Daoy (cell line): ENCODE measurements at regions not wholly inside any gene's neighbourhood (a gene's known extent, or its start where the extent isn't known, plus 50 kb on each side); places are given as distances from the start of the nearest gene placed in this dataset.

ENCODE experiments used
- DNase-seq: peaks from one replicate; pipeline ENCODE4 v3.0.0-alpha.2; 2015; ENCODE audit warnings: low read depth

GRCh38 chr1:67560580-67561255, 124.3 kb upstream of the GADD45A start:
- no peak for DNase-seq

- DNase-seq: peak; percentile 93
Measured at GRCh38 chr1:67561704-67562113, 123.3 kb upstream of the GADD45A start.

- no peak for DNase-seq
Measured at GRCh38 chr1:67563684-67564083, 121.3 kb upstream of the GADD45A start.

GRCh38 chr1:67564193-67564592, 120.8 kb upstream of the GADD45A start:
- DNase-seq: no peak

GRCh38 chr1:67566803-67567377, 118.1 kb upstream of the GADD45A start:
- peak; percentile 38 for DNase-seq

- DNase-seq: peak; percentile 94
Measured at GRCh38 chr1:67570486-67571143, 114.4 kb upstream of the GADD45A start.

GRCh38 chr1:67571406-67571805, 113.6 kb upstream of the GADD45A start:
- DNase-seq: no peak

GRCh38 chr1:67571901-67572593, 113.0 kb upstream of the GADD45A start:
- DNase-seq: no peak

GRCh38 chr1:67572594-67573221, 112.3 kb upstream of the GADD45A start:
- DNase-seq: peak; percentile 51

GRCh38 chr1:67573311-67573872, 111.6 kb upstream of the GADD45A start:
- no peak for DNase-seq

- DNase-seq: no peak
Measured at GRCh38 chr1:67574221-67574620, 110.8 kb upstream of the GADD45A start.

- peak; percentile 43 for DNase-seq
Measured at GRCh38 chr1:67575861-67576260, 109.1 kb upstream of the GADD45A start.

GRCh38 chr1:67576474-67576873, 108.5 kb upstream of the GADD45A start:
- no peak for DNase-seq

- no peak for DNase-seq
Measured at GRCh38 chr1:67577646-67578045, 107.4 kb upstream of the GADD45A start.

GRCh38 chr1:67578397-67579020, 106.5 kb upstream of the GADD45A start:
- DNase-seq: no peak

GRCh38 chr1:67579623-67580394, 105.2 kb upstream of the GADD45A start:
- DNase-seq: no peak

- no peak for DNase-seq
Measured at GRCh38 chr1:67580691-67581403, 104.2 kb upstream of the GADD45A start.

- no peak for DNase-seq
Measured at GRCh38 chr1:67582625-67583461, 102.2 kb upstream of the GADD45A start.

- no peak for DNase-seq
Measured at GRCh38 chr1:67583462-67583950, 101.5 kb upstream of the GADD45A start.
